ENCODE measurements at regions not wholly inside any gene's neighbourhood (a gene's known extent, or its start where the extent isn't known, plus 50 kb on each side); places are given as distances from the start of the nearest gene placed in this dataset.

DNA sequence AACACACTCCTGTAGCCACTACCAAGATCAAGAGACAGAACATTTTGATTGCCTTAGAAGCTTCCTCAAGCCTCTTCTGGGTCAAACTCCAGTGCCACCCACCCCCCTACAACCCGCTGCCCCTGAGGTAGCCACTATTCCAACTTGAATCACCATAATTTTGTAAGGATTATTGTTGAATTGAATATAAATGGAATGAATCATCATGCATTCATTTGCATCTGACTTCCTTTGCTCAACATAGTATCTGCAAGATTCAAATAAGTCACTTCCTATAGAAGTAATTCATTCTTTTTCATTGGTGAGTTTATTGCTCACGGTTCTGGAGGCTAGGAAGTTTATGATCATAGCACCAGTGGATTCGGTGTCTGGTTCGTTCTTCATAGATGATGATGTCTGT lies 364.2 kb downstream of the SLITRK2 start:
- ChIA-PET POLR2A (ENCODE audit: partially characterized antibody) (no interaction called here), CTCF (ENCODE audit: partially characterized antibody) (no interaction called here)
- Histone ChIP-seq H3K27ac (ENCODE audit: low read depth, low read length) (no peak overlapping the region), H3K4ac (replicated peaks; ENCODE audit: insufficient read length, low read depth, low read length) (no peak overlapping the region), H2AK5ac (ENCODE audit: low read depth, low read length) (no peak overlapping the region), H2AFZ (ENCODE audit: low read length) (no peak overlapping the region), H3K18ac (ENCODE audit: extremely low read depth, low read length) (no peak overlapping the region), H3K27me3 (replicated peaks in 1 of 4; ENCODE audit: control insufficient read depth in 3 of 4, extremely low read depth in 1 of 4, insufficient read depth in 3 of 4, low read length in 3 of 4) (no peaks in the 10 kb centered on the region), H3K4me2 (ENCODE audit: insufficient read depth in 1 of 2, low read depth in 2 of 2, low read length in 2 of 2) (no peak overlapping the region), H3K14ac (ENCODE audit: insufficient read length) (no peak overlapping the region), H3K79me1 (ENCODE audit: low read depth, low read length) (no peaks in the 10 kb centered on the region), H4K5ac (ENCODE audit: insufficient read length, low read depth, low read length) (no peak overlapping the region), H3K56ac (replicated peaks; ENCODE audit: insufficient read length, low read depth, low read length) (no peak overlapping the region), H3K4me1 (replicated peaks in 1 of 4; ENCODE audit: control insufficient read depth in 3 of 4, insufficient read depth in 4 of 4, low read length in 3 of 4) (no peaks in the 10 kb centered on the region), H3K9me3 (ENCODE audit: insufficient read depth in 2 of 2, low read depth in 1 of 2, low read length in 1 of 2) (no peaks in the 10 kb centered on the region), H3K36me3 (ENCODE audit: control insufficient read depth in 2 of 4, insufficient read depth in 4 of 4, low read length in 3 of 4) (no peaks in the 10 kb centered on the region), H2BK12ac (ENCODE audit: low read depth, low read length) (no peak overlapping the region), H3K4me3 (ENCODE audit: extremely low read depth in 1 of 4, insufficient read depth in 2 of 4, low read depth in 3 of 4, low read length in 4 of 4) (no peak overlapping the region), H4K91ac (replicated peaks; ENCODE audit: insufficient read length, low read length) (no peak overlapping the region), H3K9ac (replicated peaks in 1 of 4; ENCODE audit: extremely low read depth in 1 of 4, low read depth in 3 of 4, low read length in 3 of 4) (no peak overlapping the region), H3K23me2 (ENCODE audit: low read depth, low read length) (no peaks in the 10 kb centered on the region), H2BK5ac (ENCODE audit: low read depth, low read length) (no peak overlapping the region), H2BK20ac (ENCODE audit: low read length) (no peak overlapping the region), H4K8ac (ENCODE audit: extremely low read depth, insufficient read depth, low read length) (no peak overlapping the region), H4K20me1 (replicated peaks in 1 of 2; ENCODE audit: control insufficient read depth in 1 of 2, insufficient read depth in 2 of 2, low read length in 2 of 2) (no peaks in the 10 kb centered on the region), H2BK120ac (replicated peaks; ENCODE audit: low read depth, low read length) (no peak overlapping the region), H2BK15ac (ENCODE audit: low read length) (no peak overlapping the region), H3K79me2 (ENCODE audit: control insufficient read depth in 1 of 2, insufficient read depth in 2 of 2, low read length in 2 of 2) (no peaks in the 10 kb centered on the region), H3K23ac (ENCODE audit: insufficient read length) (no peak overlapping the region)
- no peak for FAIRE-seq
- no peak for DNase-seq (ENCODE audit: low read depth in 1 of 2, low spot score in 2 of 2)
- TF ChIP-seq EZH2 (IDR thresholded peaks at IDR 0.05; ENCODE audit: low read depth, low read length, severe bottlenecking) (no peak), CREB1 (IDR thresholded peaks at IDR 0.05) (no peak), TEAD4 (IDR thresholded peaks at IDR 0.05; ENCODE audit: low read depth, low read length) (no peak), TAF7 (optimal IDR thresholded peaks at IDR 0.05; ENCODE audit: borderline replicate concordance, low read depth, low read length) (no peak), CTBP2 (IDR thresholded peaks at IDR 0.05; ENCODE audit: borderline replicate concordance, insufficient read depth, insufficient read length, low read length) (no peak), JUND (IDR thresholded peaks at IDR 0.05; ENCODE audit: low read length) (no peak), HDAC6 (IDR thresholded peaks at IDR 0.05; ENCODE audit: low read depth, low read length) (no peak), SIN3A (conservative IDR thresholded peaks at IDR 0.05 in 1 of 2, IDR thresholded peaks at IDR 0.05 in 1 of 2; ENCODE audit: low read depth in 1 of 2, low read length in 2 of 2) (no peak)
- WGBS, 2 experiments (ENCODE audit: extremely low coverage in 1 of 2, insufficient coverage in 1 of 2, insufficient read length in 1 of 2, insufficient replicate concordance in 2 of 2, low coverage in 1 of 2, low lambda C conversion rate in 2 of 2, missing lambda C conversion rate in 1 of 2): 93% methylated on average over 3 of the region's 4 CpGs; no CpG with 5 or more reads in 1 of the 2 experiments
